ENCODE measurements at regions not wholly inside any gene's neighbourhood (a gene's known extent, or its start where the extent isn't known, plus 50 kb on each side); places are given as distances from the start of the nearest gene placed in this dataset.
A peak's percentile ranks its signal among the peaks of the same experiment; 100 is the strongest.

DNA sequence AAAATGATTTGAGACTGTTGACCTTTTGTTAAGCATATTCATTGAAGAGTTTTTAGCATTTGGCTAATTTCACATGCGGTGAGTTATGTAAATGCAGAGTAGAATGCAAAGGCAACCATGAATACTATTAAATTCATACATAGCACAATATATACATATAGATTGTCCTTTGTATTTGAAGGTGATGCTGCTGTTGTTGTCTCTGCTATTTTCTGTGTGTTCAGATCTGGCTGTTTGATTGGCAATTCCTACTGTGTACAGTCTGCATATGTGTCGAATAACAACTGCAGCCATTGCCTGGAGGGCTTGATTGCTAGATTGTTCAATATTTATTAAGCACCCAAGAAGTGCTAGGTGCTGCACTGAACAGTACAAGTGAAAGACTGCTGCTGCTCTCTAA is 187.4 kb downstream of the FOXG1 start:
- TF ChIP-seq, protein P1, sequence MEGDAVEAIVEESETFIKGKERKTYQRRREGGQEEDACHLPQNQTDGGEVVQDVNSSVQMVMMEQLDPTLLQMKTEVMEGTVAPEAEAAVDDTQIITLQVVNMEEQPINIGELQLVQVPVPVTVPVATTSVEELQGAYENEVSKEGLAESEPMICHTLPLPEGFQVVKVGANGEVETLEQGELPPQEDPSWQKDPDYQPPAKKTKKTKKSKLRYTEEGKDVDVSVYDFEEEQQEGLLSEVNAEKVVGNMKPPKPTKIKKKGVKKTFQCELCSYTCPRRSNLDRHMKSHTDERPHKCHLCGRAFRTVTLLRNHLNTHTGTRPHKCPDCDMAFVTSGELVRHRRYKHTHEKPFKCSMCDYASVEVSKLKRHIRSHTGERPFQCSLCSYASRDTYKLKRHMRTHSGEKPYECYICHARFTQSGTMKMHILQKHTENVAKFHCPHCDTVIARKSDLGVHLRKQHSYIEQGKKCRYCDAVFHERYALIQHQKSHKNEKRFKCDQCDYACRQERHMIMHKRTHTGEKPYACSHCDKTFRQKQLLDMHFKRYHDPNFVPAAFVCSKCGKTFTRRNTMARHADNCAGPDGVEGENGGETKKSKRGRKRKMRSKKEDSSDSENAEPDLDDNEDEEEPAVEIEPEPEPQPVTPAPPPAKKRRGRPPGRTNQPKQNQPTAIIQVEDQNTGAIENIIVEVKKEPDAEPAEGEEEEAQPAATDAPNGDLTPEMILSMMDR (IDR thresholded peaks at IDR 0.05; ENCODE audit: borderline replicate concordance, extremely low read depth, insufficient read depth) = no peak
- Histone ChIP-seq H3K4me3 (ENCODE audit: low read length in 3 of 3) (no peak overlapping the region), H3K27me3 (ENCODE audit: control insufficient read depth, insufficient read depth, low read length) (no peaks in the 10 kb centered on the region), H3K36me3 (ENCODE audit: control insufficient read depth in 2 of 3, insufficient read depth in 3 of 3, low read length in 3 of 3) (no peaks in the 10 kb centered on the region), H3K9me3 (ENCODE audit: control insufficient read depth in 2 of 3, insufficient read depth in 1 of 3, low read length in 3 of 3) (no peaks in the 10 kb centered on the region), H3K9ac (ENCODE audit: low read length in 3 of 3) (no peak overlapping the region), H3K4me1 (ENCODE audit: control insufficient read depth in 2 of 3, insufficient read depth in 2 of 3, low read depth in 1 of 3, low read length in 3 of 3) (no peaks in the 10 kb centered on the region), H3K27ac (ENCODE audit: low read depth in 2 of 2, low read length in 2 of 2) (no peak overlapping the region)
- intact Hi-C loops (cut with DNase I) = no loop called here
- FAIRE-seq = no peak
- no peak for DNase-seq

DNA sequence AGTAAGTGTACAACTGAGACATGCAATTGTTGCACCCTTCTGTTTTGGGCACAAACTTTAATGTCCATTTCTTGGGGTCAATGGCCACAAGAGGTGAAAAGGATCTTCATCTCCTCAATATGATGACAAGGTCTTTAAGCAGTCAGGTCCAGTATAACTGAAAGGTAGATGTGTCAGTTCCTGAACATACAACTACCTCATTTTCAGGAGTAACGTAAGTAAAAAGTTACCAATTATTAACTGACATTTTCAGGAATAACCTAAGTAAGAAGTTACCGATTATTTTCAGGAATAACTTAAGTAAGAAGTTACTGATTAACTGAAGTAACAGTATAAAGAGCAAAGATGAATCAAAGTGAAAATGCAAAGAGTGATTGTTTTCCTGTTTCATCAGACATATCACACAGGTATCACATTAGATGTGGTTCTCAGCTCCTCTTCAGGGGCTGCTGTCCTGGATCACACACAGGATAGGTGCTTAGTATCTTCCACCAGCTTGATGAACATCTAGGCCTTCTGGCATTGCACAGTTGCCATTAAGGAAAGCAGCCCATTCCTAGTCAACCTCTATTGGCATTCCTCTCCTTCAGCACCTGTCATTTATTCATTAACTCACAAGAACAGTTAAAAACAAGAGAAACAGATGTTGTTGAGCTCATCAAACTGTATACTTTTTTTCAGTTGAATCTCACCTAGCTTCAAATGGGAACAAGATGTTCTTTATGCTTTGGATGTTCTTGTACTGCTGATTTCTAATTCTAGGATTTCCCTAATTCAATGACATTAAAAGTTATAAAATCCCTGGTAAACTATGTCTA is 200.0 kb downstream of the FOXG1 start:
- H3K27ac ChIP-seq (ENCODE audit: low read depth in 2 of 2, low read length in 2 of 2) = no peak overlapping the region
- H3K4me1 ChIP-seq (ENCODE audit: control insufficient read depth in 2 of 3, insufficient read depth in 2 of 3, low read depth in 1 of 3, low read length in 3 of 3) = no peaks in the 10 kb centered on the region
- H3K36me3 ChIP-seq (ENCODE audit: control insufficient read depth in 2 of 3, insufficient read depth in 3 of 3, low read length in 3 of 3) = no peaks in the 10 kb centered on the region
- H3K27me3 ChIP-seq (ENCODE audit: control insufficient read depth, insufficient read depth, low read length) = no peaks in the 10 kb centered on the region
- H3K9me3 ChIP-seq (ENCODE audit: control insufficient read depth in 2 of 3, insufficient read depth in 1 of 3, low read length in 3 of 3) = no peaks in the 10 kb centered on the region
- H3K4me3 ChIP-seq (ENCODE audit: low read length in 3 of 3) = peak overlapping the region in 1 of 3 donors; percentile 18
- DNase-seq (no peak), FAIRE-seq (no peak)
- intact Hi-C loops (cut with DNase I) = no loop called here
- H3K9ac ChIP-seq (ENCODE audit: low read length in 3 of 3) = no peak overlapping the region
- TF ChIP-seq, protein P1 (IDR thresholded peaks at IDR 0.05; ENCODE audit: borderline replicate concordance, extremely low read depth, insufficient read depth) = no peak

DNA sequence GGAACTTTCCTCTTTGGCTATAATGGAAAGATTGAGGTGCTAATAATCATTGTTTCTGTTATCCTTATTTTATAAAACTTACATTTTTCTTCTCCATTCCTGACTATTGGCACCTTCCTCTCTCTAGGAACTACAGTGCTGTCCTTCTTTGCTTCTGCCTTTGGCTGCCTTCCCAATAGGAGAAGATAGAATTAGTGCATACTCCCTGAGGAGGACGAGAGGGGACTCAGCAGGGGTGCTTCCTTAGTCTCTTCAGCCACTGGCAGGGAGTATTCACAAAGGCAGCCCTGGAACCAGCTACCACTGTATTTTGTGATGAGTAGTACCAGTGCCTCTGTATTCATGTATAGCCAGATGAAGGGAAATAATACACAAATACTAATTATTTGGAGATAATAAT is 208.5 kb downstream of the FOXG1 start:
- Histone ChIP-seq H3K36me3 (ENCODE audit: control insufficient read depth in 2 of 3, insufficient read depth in 3 of 3, low read length in 3 of 3) (no peaks in the 10 kb centered on the region), H3K9ac (ENCODE audit: low read length in 3 of 3) (no peak overlapping the region), H3K27me3 (ENCODE audit: control insufficient read depth, insufficient read depth, low read length) (no peaks in the 10 kb centered on the region), H3K9me3 (ENCODE audit: control insufficient read depth in 2 of 3, insufficient read depth in 1 of 3, low read length in 3 of 3) (no peaks in the 10 kb centered on the region), H3K4me3 (ENCODE audit: low read length in 3 of 3) (no peak overlapping the region), H3K27ac (ENCODE audit: low read depth in 2 of 2, low read length in 2 of 2) (no peak overlapping the region), H3K4me1 (ENCODE audit: control insufficient read depth in 2 of 3, insufficient read depth in 2 of 3, low read depth in 1 of 3, low read length in 3 of 3) (no peaks in the 10 kb centered on the region)
- TF ChIP-seq, protein P1 (IDR thresholded peaks at IDR 0.05; ENCODE audit: borderline replicate concordance, extremely low read depth, insufficient read depth) = no peak
- intact Hi-C loops (cut with DNase I) = no loop called here
- no peak for DNase-seq
- FAIRE-seq = no peak
